Stimulated activated CD8-positive, alpha-beta memory T cell treated with anti-CD3 and anti-CD28 coated beads, Interleukin-15, amount 100 ng/mL, for 1 hour (primary cell): ENCODE measurements at regions not wholly inside any gene's neighbourhood (a gene's known extent, or its start where the extent isn't known, plus 50 kb on each side); places are given as distances from the start of the nearest gene placed in this dataset.
A peak's percentile ranks its signal among the peaks of the same experiment; 100 is the strongest.
"Not testable (repeated sequence)": the region's sequence is repeated elsewhere in the genome, so short reads cannot be mapped to it uniquely, and the experiment has no call there.

Experiments
- DNase-seq: peaks from one replicate; pipeline ENCODE4 v3.0.0-alpha.2; 2020; ENCODE audit warnings: low read depth

DNA sequence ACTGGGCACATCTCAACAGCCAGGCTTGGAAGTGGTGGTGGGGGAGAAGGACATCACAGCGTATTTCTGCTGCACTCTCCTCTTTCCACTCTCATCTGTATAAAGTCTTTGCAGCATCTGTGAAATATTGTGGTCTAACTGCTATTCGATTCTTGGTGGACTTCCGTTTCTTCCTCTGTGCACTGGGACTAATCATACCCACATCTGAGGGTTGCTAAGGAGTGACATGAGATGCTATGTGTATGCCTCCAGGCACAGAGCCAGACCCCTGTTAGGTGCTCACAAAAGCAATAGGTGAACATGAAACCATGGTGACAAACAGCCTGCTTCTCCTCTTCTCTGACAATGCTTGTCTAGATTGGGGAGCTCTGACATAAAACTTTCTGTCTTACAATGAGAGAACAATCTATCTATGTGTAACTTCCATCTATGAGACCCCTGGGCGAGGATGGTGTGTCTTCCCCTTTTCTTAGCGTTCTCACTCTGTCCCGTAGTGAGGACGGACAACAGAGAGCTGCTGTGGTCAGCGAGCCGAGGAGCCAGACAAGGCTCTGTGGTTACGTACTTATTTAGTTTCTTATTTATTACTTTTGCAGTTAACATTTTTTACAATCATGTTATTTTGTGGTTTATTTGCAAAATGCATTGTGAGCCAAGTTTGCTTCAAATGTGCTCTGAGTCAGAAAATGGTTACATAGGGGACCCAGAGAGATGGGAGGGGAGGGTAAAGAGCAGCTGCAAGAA, 196.7 kb upstream of the TPRG1 start:
- DNase-seq = no peak

DNA sequence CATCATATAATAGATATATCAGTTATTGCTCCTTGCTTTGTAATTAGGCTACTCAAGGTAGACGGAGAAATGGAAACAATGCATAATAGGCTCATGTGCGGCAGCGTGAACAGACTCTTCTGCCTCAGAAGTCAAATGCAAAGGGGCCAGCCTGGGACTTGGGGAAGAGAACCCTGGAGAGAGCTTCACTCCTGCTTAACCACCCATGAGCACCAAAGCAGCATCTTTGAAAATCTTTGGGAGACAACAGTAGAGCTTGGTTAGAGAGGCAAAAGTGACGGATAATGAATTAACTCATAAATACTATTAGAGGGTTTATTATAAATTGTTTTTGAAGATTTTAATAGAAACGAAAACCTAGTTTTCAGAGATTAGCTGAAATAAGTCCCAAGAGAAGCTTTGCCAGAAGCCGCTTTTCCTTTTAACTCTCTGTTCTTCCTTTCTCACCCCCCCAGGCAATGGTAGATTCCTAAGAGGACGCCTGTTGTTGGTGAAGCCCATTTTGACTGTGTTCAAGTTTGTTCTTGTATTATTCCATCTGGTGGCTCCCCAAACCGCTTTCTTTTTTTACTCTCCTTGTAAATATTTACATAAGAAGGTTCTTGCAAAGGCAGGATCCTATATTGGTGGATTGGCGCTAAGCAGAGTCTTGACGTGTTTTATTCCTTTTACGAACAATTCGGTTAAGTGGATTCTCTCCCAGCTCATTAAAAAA, 196.0 kb upstream of the TPRG1 start:
- no peak for DNase-seq

DNA sequence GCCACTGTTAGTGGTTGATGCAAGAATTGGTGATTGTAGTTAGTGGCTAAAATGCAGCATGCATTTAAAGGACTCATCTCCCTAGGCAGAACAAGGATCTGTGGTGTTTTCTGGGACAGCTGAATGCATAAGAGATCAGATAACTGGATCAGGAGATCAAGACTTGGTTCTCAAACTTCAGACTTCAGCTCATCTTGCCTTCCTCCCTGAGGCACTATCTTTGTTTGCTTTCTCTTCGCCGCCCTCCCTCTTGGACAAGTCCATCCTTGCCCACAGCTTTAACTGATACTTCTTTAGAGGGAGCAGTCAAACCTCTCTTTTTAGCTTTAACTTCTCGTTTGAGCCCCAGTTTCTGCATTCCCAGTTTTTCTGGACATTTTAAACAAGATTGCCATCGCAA, 195.4 kb upstream of the TPRG1 start:
- DNase-seq = no peak

DNA sequence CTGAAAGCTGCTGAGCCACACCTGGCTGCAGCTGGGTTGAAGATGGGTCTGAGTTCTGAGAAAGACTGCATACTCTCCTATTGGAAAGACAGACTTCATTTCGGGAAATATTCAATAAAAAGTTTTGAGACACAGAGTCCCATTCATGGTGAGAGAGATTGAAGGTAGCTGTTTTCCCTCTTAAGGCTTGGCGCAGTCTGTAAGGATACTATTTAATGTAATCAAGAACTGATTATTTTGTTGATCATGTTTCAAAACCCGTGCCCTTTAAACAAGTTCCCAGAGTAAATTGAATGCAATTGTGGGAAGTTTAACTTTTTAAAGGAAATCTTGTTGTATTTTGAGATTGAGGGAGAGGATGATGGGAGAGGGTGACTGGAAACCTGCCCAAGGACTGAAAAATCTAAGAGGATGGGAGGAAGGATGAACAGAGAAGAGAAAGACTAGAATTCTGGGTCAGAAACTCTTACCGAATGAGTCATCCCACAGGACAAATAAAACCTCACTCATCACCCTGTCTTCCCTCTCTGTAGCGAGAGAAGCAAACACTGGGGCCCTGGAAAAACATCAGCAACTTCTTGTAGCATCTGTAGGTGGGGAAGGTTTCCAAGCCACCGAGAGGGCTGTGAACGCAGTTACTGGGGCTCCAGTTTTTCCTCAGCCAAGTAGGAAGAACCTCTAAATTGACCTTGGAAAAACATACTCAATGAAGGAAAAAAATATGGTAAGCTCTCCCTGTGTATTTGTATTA, 193.2 kb upstream of the TPRG1 start:
- DNase-seq = no peak

DNA sequence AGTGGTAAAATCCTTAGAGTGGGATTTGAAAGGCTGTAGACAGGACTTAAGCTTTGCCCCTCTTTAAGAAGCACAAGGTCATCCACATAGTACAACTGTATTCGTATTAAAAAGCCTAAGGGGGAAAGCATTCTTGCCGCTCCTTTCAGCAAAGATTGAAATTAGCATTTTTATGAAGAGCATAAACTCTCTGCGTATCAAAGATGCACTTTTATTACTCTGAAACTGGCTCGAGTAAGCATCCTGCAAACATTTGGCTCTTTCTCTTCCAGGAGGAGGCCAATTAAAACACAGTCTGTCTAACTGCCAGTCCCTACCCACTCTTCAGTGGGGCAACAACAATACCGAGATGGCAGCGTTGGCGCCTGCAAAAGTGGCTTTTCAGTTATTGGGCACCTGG, 192.5 kb upstream of the TPRG1 start:
- no peak for DNase-seq

DNA sequence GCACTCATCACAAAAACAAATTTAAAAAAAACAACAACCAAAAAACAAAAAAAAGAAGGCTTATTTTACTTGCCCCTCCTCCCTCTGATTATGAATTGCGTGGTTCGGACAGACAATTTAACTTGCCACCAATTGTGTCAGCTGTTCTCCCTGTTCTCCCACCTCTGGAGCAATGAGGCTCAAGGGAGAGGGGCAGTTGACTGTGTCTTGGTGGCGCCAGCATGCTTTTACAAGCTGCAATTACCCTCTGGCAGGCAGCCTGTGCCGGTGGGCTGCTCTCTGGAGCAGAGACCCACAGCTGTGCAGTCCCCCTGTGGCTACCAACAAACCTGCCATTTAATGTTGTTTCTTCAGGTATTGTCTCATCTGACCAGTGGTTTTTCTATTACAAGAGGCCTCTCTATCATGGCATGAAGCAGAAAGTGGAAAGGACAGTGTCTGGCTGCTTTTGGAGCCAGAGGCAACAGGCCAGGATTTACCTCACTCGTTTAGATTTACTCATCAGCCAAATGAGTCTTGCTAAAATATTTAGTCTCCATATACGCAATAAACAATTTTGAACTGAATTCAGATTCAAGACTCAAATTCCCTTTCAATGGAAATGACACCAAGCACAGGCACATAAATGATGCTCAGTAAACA, 192.0 kb upstream of the TPRG1 start:
- no peak for DNase-seq

DNA sequence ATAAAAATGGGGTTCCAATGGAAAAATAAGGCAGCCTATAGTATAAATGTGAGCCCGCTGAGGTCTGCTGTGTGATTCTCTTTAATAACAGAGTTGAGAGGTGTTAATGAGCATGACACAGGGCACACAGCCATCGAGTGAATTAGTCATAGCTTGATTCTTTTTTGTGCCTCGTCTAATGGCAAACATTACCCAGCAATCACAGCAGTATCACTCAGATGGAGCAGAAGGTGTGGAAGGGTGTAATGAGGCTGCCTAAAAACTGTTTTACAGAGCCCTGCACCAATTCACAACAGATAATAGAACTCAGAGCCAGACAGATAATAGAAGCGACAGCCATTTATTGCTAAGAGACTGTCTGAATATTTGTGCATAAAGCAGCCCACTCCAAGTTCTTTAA, 178.6 kb upstream of the TPRG1 start:
- no peak for DNase-seq

DNA sequence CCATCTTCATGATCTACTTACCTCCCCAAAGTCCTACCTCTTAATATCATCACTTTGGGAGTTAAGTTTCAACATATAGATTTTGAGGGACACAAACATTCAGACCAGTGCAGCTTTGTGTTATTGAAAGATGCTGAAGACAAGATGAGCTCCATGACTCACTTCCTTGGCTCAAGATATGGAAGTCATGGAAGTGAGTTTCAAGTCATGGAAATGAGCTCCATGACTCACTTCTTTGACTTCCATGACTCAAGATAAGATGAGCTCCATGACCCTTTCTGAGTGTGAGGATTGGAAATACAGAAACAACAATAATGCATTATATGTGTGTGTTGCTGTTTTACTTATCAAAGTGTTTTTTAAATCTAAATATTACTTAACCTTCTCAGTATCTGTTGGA, 170.2 kb upstream of the TPRG1 start:
- no peak for DNase-seq

DNA sequence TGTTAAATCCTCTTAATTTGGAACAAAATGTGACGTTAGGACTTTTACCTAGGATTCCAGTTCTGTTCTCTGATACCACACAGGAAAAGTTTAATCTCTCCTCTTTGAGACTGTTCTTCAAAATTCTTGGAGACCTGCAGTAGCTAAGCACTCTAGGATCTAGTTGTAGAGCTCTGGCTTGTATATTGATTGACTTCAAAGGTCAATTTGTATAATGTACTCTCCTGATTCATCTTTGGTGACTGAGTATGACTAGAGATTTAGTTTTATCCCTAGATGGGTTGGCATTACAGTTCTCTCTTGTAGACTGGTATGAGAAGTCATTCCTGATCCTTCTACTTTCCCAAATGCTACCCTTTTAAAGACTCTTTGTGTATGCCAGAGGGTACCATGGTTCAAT, 168.4 kb upstream of the TPRG1 start:
- no peak for DNase-seq

DNA sequence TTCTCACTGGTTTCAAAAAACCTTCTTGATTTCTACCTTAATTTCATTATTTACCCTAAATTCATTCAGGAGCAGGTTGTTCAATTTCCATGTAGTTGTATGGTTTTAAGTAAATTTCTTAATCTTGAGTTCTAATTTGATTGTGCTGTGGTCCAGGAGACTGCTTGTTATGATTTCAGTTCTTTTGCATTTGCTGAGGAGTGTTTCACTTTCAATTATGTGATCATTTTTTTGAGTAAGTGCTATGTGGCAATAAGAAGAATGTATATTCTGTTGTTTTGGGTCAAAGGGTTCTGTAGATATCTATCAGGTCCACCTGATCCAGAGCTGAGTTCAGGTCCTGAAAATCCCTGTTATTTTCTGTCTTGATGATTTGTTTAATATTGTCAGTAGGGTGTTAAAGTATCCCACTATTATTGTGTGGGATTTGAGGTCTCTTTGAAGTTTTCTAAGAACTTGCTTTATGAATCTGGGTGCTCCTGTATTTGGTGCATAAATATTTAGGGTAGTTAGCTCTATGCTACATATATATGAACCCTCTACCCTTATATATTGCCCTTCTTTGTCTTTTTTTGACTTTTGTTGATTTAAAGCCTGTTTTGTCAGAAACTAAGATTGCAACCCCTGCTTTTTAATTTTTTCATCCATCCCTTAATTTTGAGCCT, 158.4 kb upstream of the TPRG1 start:
- no peak for DNase-seq

DNA sequence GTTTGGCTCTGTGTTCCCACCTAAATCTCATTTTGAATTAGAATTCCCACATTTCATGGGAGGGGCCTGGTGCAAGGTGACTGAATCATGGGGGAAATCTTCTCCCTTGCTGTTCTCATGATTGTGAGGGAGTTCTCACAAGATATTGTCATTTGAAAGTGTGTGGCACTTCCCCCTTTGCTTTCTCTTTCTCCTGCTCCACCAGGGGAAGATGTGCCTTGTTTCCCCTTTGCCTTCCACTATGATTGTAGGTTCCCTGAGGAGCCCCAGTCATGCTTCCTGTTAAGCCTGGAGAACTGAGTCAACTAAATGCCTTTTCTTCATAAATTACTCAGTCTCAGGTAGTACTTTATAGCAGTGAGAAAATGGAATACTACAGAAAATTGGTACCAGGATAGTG, 157.2 kb upstream of the TPRG1 start:
- DNase-seq = no peak

DNA sequence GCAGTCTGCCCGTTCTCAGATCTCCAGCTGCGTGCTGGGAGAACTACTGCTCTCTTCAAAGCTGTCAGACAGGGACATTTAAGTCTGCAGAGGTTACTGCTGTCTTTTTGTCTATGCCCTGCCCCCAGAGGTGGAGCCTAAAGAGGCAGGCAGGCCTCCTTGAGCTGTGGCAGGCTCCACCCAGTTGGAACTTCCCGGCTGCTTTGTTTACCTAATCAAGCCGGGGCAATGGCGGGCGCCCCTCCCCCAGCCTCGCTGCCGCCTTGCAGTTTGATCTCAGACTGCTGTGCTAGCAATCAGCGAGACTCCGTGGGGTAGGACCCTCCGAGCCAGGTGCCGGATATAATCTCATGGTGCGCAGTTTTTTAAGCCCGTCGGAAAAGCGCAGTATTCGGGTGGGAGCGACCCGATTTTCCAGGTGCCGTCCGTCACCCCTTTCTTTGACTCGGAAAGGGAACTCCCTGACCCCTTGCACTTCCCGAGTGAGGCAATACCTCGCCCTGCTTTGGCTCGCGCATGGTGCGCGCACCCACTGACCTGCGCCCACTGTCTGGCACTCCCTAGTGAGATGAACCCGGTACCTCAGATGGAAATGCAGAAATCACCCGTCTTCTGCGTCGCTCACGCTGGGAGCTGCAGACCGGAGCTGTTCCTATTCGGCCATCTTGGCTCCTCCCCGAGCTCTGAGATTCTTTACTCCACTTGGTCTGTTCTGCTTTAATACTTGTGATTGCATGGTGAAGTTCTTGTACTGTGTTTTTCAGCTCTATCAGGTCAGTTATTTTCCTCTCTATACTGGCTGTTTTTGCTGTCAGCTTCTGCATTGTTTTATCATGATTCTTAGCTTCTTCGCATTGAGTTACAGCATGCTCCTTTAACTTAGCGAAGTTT, 148.9 kb upstream of the TPRG1 start:
- DNase-seq = not testable (repeated sequence)

DNA sequence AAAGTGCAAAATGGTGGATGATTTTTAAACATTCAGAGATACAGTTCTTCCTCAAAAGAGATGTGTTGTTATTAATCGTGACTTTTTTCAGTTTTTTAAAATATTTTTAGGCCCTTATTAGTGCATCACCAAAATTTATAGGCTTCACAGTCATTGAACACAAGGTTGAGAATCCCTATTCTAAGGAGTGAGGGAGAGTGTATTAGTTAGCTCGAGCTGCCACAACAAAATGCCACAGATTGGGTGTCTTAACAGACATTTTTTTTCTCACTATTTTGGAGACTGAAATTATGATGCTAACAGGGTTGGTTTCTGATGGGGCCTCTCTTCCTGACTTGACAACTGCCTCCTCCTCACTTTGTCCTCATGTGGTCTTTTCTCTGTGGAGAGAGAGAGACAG, 145.9 kb upstream of the TPRG1 start:
- DNase-seq = no peak

DNA sequence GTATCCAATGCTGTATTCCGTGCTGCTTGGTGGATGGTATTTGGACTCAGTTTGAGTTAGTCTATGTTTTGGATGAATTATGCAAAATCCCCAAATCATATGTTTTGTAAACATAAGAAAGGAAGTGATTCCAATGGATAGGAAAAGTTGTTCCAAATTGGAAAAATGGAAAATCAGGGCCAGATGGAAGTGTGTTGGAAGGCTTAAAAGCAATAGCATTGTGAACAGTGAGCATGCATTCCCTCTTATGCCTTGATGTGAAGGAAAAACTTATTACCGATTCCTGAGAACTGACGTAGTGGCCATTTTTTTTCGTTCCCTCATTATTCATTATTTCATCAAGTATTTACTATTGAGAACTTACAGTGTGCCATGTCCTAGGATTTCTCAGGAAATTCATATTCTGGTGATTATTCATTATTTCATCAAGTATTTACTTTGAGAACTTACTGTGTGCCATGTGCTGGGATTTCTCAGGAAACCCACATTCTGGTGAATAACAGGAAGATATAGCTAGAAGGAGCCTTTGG, 144.1 kb upstream of the TPRG1 start:
- DNase-seq = no peak

DNA sequence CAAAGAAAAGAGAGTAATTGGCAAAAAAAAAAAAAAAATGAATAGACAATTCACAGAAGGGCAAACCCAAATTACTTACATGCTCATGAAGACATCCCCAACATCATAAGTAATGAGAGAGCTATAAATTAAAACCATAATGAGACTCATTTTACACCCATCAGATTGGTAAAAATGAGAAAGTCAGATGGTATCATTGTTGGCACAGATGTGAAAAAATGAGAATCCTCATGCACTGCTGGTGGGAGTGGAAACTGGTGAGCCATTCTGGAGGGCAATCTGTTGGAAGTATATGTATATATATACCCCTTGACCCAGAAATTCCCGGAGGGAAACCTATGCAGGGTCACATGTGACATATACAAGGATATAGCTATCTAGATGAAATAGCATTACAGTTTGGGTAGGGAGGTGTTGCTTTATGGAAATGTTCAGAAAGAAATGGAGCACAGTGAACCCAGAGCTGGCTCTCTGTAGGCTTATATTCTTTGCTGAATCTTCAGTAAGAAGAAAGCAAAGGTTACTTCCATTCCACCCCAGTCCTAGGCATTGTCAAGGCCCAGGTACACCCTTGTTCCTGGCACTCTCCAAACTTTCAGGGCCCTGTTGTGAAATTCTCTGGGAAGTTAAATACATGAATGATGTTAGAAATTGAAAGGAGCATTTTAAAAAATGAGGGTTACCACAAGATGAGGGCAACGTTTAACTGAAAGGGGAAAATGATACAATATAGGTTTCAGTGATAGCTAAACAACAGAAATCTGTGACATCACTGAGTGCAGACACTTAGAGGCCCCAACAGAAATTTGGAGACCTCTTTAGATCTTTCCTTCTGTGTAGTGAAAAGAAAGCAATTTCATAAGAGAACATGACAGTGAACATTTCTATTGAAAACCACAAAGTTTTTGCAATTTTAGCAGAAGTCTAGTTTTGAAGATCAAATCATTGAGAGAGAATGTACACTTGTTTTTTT, 132.7 kb upstream of the TPRG1 start:
- no peak for DNase-seq

DNA sequence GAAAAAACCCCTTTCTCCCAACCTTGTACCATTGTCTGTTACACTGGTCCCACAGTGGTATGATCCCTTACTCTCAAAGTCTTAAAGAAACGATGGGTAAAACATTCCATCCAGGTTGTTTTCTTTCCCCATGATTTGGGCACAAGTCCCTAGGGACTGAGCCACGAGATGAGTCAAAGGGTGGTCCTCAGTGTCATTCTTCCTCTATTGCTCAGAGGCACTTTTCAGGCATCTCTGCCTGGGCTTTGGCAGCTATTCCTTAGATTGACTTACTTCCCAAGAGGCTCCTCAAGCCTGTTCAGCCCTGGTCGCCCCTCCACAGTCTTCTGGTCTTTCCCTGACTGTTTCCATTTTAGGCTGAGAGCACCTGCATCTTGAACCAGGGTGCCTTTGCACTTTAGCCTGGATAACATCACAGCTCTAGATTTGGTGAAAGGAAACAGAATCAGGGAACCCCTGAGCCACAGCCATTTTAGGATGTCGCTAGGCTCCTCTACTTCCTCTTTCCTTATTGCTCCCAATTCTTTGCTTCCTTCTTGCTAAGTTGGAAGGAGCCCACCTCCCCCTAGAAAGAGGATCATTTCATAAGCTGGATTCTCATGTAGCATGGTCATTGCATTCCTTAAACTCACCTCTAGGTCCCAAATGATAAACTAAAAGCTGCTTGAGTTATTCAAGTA, 131.0 kb upstream of the TPRG1 start:
- no peak for DNase-seq

DNA sequence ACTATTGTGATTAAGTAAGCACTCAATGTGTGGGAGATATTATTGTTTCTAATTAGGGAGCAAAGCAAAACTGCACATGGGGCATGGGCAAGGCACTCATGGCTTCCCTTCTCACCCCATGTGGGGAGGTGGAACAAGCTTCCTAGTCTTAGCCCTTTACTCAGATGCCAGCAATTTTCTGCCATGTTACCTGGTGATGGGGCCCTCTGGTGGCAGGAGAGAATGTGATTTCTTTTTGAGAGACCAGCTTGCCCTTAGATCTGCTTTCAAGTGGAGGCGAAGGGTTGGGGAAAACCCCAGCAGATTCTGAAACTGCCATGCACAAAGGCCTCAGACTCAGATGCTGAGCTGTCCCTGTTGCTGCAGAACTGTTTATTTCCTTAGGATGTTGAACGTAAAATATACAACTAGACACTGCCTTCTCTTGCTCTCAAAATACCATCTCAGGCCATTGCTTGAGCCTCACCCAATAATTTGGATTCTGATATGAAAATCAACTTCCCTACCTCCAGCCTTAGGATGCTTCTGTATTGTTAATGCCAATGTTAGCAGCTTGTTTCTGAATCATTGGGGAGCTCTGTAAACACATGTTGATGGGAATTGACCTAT, 130.2 kb upstream of the TPRG1 start:
- DNase-seq = peak; percentile 47

DNA sequence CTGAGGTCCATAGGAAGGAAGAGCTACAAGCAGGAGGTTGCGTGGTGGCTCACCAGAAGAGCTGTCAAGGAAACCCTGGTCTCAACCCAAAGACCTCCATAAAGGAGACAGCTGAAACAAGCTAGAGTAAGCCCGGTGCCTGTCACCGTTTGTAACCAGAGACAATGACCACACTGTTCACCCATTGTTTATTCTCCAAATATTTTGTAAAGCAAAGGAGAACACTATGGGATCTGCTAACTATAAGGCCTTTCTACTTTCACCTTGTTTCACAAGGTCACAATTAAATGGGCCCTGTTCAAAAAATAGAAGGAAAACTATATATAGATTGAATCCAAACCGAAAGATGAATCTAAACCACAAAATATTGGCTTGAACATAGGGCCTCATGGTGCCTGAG, 128.9 kb upstream of the TPRG1 start:
- no peak for DNase-seq
